ENCODE measurements at regions not wholly inside any gene's neighbourhood (a gene's known extent, or its start where the extent isn't known, plus 50 kb on each side); places are given as distances from the start of the nearest gene placed in this dataset.

- no peak for TF ChIP-seq CTCF (conservative IDR thresholded peaks at IDR 0.05)
- H3K79me1 ChIP-seq (ENCODE audit: insufficient read depth, low read depth, low read length, poor library complexity, severe bottlenecking) = no peaks in the 10 kb centered on the region
- no peak overlapping the region for H3K9ac ChIP-seq (ENCODE audit: extremely low read depth, insufficient read length, low read length)
- no peak overlapping the region for H3K4me3 Mint-ChIP-seq
- no peak overlapping the region for H2AK5ac ChIP-seq (ENCODE audit: insufficient read length, low read length)
- H2BK5ac ChIP-seq (ENCODE audit: insufficient read length, low read length) = no peak overlapping the region
- no peak overlapping the region for H3K27ac ChIP-seq (ENCODE audit: insufficient read length, low read depth, low read length)
- H2BK12ac ChIP-seq (ENCODE audit: insufficient read length, low read depth, low read length) = no peak overlapping the region
- no CpG with 5 or more reads among the region's 2 CpGs for WGBS (ENCODE audit: extremely low coverage, insufficient read length, low lambda C conversion rate)
- H4K5ac ChIP-seq (ENCODE audit: insufficient read length, low read depth, low read length) = no peak overlapping the region
- no peaks in the 10 kb centered on the region for H3K4me1 ChIP-seq (ENCODE audit: insufficient read depth, low read length)
- no peak overlapping the region; a peak in 1 of 7 replicates for H3K27ac Mint-ChIP-seq
- H3K14ac ChIP-seq (ENCODE audit: insufficient read depth, low read length) = no peak overlapping the region
- no peak overlapping the region for H2BK20ac ChIP-seq (ENCODE audit: low read depth, low read length, poor library complexity, severe bottlenecking)
- no peaks in the 10 kb centered on the region for H3K23me2 ChIP-seq (ENCODE audit: insufficient read length, low read depth, low read length, poor library complexity, severe bottlenecking)
- H3K4ac ChIP-seq (ENCODE audit: low read depth, low read length) = no peak overlapping the region
- H4K91ac ChIP-seq (ENCODE audit: insufficient read length, low read depth, low read length) = no peak overlapping the region
- no peak overlapping the region for H2AFZ ChIP-seq (ENCODE audit: low read length)
- H3K4me1 Mint-ChIP-seq = peaks cover 4 to 7% of the 10 kb centered on the region in 2 experiments; a peak in 3 of 4 replicates
- no peak overlapping the region for H2BK120ac ChIP-seq (ENCODE audit: low read depth, low read length, poor library complexity, severe bottlenecking)
- H3K79me2 ChIP-seq (ENCODE audit: insufficient read depth, low read length) = no peaks in the 10 kb centered on the region
- DNase-seq = no peak
- no peak overlapping the region for H3T11ph ChIP-seq (ENCODE audit: low read length)
- H3K23ac ChIP-seq (ENCODE audit: insufficient read length, low read depth, low read length) = no peak overlapping the region
- peaks cover 24 to 25% of the 10 kb centered on the region in 2 experiments for H3K9me3 Mint-ChIP-seq
- no peak overlapping the region for H2BK15ac ChIP-seq (ENCODE audit: low read depth, low read length)
- H3K56ac ChIP-seq (ENCODE audit: insufficient read length, low read depth, low read length) = no peak overlapping the region
- peaks cover 7 to 22% (median 10%) of the 10 kb centered on the region in 3 experiments for H3K36me3 Mint-ChIP-seq (ENCODE audit: insufficient read depth in 1 of 3, low read depth in 3 of 3)
- no peaks in the 10 kb centered on the region for H3K9me3 ChIP-seq (ENCODE audit: control insufficient read depth, low read depth, low read length)
- no peak overlapping the region for H3K18ac ChIP-seq (ENCODE audit: insufficient read length, low read depth, low read length)
- no peak overlapping the region for H3K4me2 ChIP-seq (ENCODE audit: insufficient read depth, insufficient read length, low read length)
- no peak overlapping the region for H4K8ac ChIP-seq (replicated peaks; ENCODE audit: insufficient read length, low read depth, low read length)
- peaks cover 2% of the 10 kb centered on the region; the same call in 1 of the 2 replicates for H3K27me3 Mint-ChIP-seq (ENCODE audit: low read depth)
- H4K20me1 ChIP-seq (ENCODE audit: control insufficient read depth, insufficient read depth, insufficient read length) = no peaks in the 10 kb centered on the region
- no peaks in the 10 kb centered on the region for H3K27me3 ChIP-seq (ENCODE audit: insufficient read depth, low read length)
Measured at GRCh38 chr7:38052786-38053185, 125.3 kb upstream of the STARD3NL start.
